Activated CD8-positive, alpha-beta T cell treated with anti-CD3 and anti-CD28 coated beads, Interleukin-2, amount 10 ng/mL, durations not matched to agents 7 days and 5 days (primary cell): ENCODE measurements at regions not wholly inside any gene's neighbourhood (a gene's known extent, or its start where the extent isn't known, plus 50 kb on each side); places are given as distances from the start of the nearest gene placed in this dataset.
"Not testable (repeated sequence)": the region's sequence is repeated elsewhere in the genome, so short reads cannot be mapped to it uniquely, and the experiment has no call there.

Experiments used
- ATAC-seq: fragments of 150-1000 bp; cut with Tn5 transposase; one replicate; pipeline ENCODE4 v1.10.0; 2021; ENCODE audit warnings: moderate library complexity
- CTCF ChIA-PET: fragments of 350-600 bp; sonication (Branson Sonifier 250); formaldehyde crosslinking; loops from one replicate; lab custom pipeline; 2021; ENCODE audit warnings: antibody characterized with exemption; lab: Charles Lee
- POLR2A ChIA-PET: fragments of 350-600 bp; sonication (Branson Sonifier 250); formaldehyde crosslinking; loops from one replicate; lab custom pipeline; 2021; ENCODE audit warnings: antibody characterized with exemption; lab: Charles Lee
- DNase-seq: peaks from one replicate; pipeline ENCODE4 v3.0.0-alpha.2; 2020
- H3K27ac Mint-ChIP-seq: one replicate; pipeline ENCODE4 v1.8.0; 2021; ENCODE audit warnings: mild to moderate bottlenecking, mixed read lengths
- H3K27me3 Mint-ChIP-seq: one replicate; pipeline ENCODE4 v1.8.0; 2021; ENCODE audit warnings: low read depth, mixed read lengths
- H3K36me3 Mint-ChIP-seq: one replicate; pipeline ENCODE4 v1.8.0; 2021; ENCODE audit warnings: low read depth, mixed read lengths
- H3K4me1 Mint-ChIP-seq: one replicate; pipeline ENCODE4 v1.8.0; 2021; ENCODE audit warnings: low read depth, mixed read lengths
- H3K4me3 Mint-ChIP-seq: one replicate; pipeline ENCODE4 v1.8.0; 2021; ENCODE audit warnings: mild to moderate bottlenecking, mixed read lengths
- H3K9me3 Mint-ChIP-seq: one replicate; pipeline ENCODE4 v1.8.0; 2022; ENCODE audit warnings: mixed read lengths; ENCODE audit not compliant: insufficient read depth

- DNase-seq, H3K4me3 Mint-ChIP-seq, POLR2A ChIA-PET, H3K27ac Mint-ChIP-seq, H3K9me3 Mint-ChIP-seq, H3K4me1 Mint-ChIP-seq, ATAC-seq, H3K27me3 Mint-ChIP-seq, H3K36me3 Mint-ChIP-seq: not testable (repeated sequence)
- CTCF ChIA-PET: interaction anchor here (0.8 to 1.4 kb wide), 4 partner anchors 11 to 126 kb away, joined by 3 to 5 read pairs (median 4); no protein-coding TSS in a partner anchor
Observed at GRCh38 chr17:27365329-27365945, 71.5 kb downstream of the WSB1 start.

DNA sequence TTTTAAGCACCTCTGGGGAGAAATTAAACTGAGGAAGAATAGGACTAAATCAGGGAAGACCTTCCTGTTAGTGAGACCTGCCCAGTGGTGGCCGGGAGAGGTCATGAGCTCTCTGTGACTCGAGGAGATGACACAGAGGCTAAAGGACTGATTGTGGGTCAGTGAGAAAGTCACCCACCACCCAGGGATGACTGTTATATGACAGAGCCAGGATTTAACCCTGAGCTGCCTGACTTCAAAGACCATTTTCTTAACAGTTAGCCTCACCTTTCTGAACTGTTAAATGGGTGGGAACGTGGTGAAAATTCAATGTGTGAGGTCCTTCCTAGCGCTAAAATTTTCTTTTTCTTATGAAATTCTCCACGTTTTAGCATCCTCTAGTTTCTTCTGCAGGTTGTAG is 72.5 kb downstream of the WSB1 start:
- ChIA-PET CTCF (interaction anchor here (0.8 to 1.4 kb wide), 3 partner anchors 14 to 127 kb away, joined by 3 to 5 read pairs (median 3); no protein-coding TSS in a partner anchor), POLR2A (no interaction called here)
- ATAC-seq (no peak), DNase-seq (no peak)
- Mint-ChIP-seq H3K9me3 (peaks cover 5% of the 10 kb centered on the region), H3K36me3 (peaks cover 2% of the 10 kb centered on the region), H3K4me1 (no peaks in the 10 kb centered on the region), H3K4me3 (no peak overlapping the region), H3K27me3 (no peaks in the 10 kb centered on the region), H3K27ac (no peak overlapping the region)

GRCh38 chr17:27367121-27367981 is 73.4 kb downstream of the WSB1 start:
- no peaks in the 10 kb centered on the region for H3K4me1 Mint-ChIP-seq
- H3K27me3 Mint-ChIP-seq: no peaks in the 10 kb centered on the region
- H3K9me3 Mint-ChIP-seq: peaks cover 11% of the 10 kb centered on the region
- CTCF ChIA-PET: interaction anchor here (0.7 kb wide), 1 partner anchor 13 kb away, joined by 3 read pairs; no protein-coding TSS in a partner anchor
- POLR2A ChIA-PET: no interaction called here
- H3K4me3 Mint-ChIP-seq: no peak overlapping the region
- no peak overlapping the region for H3K27ac Mint-ChIP-seq
- DNase-seq: no peak
- H3K36me3 Mint-ChIP-seq: peaks cover 2% of the 10 kb centered on the region
- no peak for ATAC-seq

GRCh38 chr17:27368151-27368795 is 74.4 kb downstream of the WSB1 start:
- peaks cover 4% of the 10 kb centered on the region for H3K27me3 Mint-ChIP-seq
- H3K27ac Mint-ChIP-seq: no peak overlapping the region
- ChIA-PET CTCF (no interaction called here), POLR2A (no interaction called here)
- ATAC-seq: no peak
- H3K4me1 Mint-ChIP-seq: no peaks in the 10 kb centered on the region
- no peak overlapping the region for H3K4me3 Mint-ChIP-seq
- no peak for DNase-seq
- peaks cover 16% of the 10 kb centered on the region for H3K9me3 Mint-ChIP-seq
- peaks cover 5% of the 10 kb centered on the region for H3K36me3 Mint-ChIP-seq

DNA sequence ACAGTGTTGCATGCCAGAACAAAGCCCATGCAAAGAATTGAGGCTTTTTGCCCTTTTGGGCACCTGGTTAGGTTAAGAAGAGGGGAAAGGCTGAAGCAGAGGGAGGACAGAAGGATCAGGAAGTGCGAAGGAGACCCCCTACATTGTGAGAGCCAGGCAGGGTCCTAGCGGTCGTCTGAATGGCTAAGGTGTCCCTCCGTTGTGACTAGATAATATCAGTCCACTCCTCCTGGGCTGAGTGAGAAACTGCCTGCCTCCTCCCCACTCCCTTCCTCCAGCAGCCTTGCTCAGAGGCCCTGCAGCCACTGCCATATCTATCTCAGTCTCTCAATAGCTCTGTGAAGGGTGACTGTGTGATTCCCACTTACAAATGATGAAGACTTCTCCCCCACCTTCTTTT is 75.1 kb downstream of the WSB1 start:
- H3K36me3 Mint-ChIP-seq: peaks cover 7% of the 10 kb centered on the region
- no peak overlapping the region for H3K4me3 Mint-ChIP-seq
- no peak overlapping the region for H3K27ac Mint-ChIP-seq
- ATAC-seq: no peak
- H3K4me1 Mint-ChIP-seq: no peaks in the 10 kb centered on the region
- ChIA-PET CTCF (interaction anchor here (1.1 to 1.2 kb wide), 2 partner anchors 11 to 233 kb away, joined by 4 to 5 read pairs; no protein-coding TSS in a partner anchor), POLR2A (interaction anchor here (0.6 to 1.1 kb wide), 2 partner anchors 15 to 76 kb away, joined by 3 read pairs; no protein-coding TSS in a partner anchor)
- peaks cover 21% of the 10 kb centered on the region for H3K9me3 Mint-ChIP-seq
- no peak for DNase-seq
- peaks cover 6% of the 10 kb centered on the region for H3K27me3 Mint-ChIP-seq

GRCh38 chr17:27370776-27371175 is 76.9 kb downstream of the WSB1 start:
- Mint-ChIP-seq H3K36me3 (peaks cover 7% of the 10 kb centered on the region), H3K27ac (no peak overlapping the region), H3K27me3 (peaks cover 10% of the 10 kb centered on the region), H3K4me3 (no peak overlapping the region), H3K9me3 (peaks cover 23% of the 10 kb centered on the region), H3K4me1 (no peaks in the 10 kb centered on the region)
- no peak for DNase-seq
- no peak for ATAC-seq
- ChIA-PET POLR2A (interaction anchor here (0.7 kb wide), 1 partner anchor 1168 kb away, joined by 3 read pairs; no protein-coding TSS in a partner anchor), CTCF (interaction anchor here (1.6 kb wide), 1 partner anchor 165 kb away, joined by 4 read pairs; no protein-coding TSS in a partner anchor)

DNA sequence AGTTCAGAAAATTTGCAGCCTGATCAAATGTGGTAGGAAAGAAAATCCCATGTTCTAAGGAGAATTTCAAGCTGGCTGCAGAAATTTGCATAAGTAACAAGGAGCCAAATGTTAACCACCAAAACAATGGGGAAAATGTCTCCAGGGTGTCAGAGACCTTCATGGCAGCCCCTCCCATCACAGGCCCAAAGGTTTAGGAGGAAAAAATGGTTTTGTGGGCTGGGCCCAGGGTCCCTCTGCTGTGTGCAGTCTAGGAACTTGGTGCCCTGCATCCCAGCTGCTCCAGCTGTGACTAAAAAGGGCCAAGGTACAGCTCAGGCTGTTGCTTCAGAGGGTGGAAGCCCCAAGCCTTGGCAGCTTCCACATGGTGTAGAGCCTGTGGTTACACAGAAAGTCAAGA is 79.8 kb downstream of the WSB1 start:
- H3K4me3 Mint-ChIP-seq, ATAC-seq, H3K36me3 Mint-ChIP-seq, DNase-seq, POLR2A ChIA-PET, H3K27ac Mint-ChIP-seq, H3K4me1 Mint-ChIP-seq: not testable (repeated sequence)
- CTCF ChIA-PET: interaction anchor here (1.4 kb wide), 1 partner anchor 20 kb away, joined by 3 read pairs; no protein-coding TSS in a partner anchor
- peaks cover 23% of the 10 kb centered on the region for H3K9me3 Mint-ChIP-seq
- peaks cover 20% of the 10 kb centered on the region for H3K27me3 Mint-ChIP-seq

DNA sequence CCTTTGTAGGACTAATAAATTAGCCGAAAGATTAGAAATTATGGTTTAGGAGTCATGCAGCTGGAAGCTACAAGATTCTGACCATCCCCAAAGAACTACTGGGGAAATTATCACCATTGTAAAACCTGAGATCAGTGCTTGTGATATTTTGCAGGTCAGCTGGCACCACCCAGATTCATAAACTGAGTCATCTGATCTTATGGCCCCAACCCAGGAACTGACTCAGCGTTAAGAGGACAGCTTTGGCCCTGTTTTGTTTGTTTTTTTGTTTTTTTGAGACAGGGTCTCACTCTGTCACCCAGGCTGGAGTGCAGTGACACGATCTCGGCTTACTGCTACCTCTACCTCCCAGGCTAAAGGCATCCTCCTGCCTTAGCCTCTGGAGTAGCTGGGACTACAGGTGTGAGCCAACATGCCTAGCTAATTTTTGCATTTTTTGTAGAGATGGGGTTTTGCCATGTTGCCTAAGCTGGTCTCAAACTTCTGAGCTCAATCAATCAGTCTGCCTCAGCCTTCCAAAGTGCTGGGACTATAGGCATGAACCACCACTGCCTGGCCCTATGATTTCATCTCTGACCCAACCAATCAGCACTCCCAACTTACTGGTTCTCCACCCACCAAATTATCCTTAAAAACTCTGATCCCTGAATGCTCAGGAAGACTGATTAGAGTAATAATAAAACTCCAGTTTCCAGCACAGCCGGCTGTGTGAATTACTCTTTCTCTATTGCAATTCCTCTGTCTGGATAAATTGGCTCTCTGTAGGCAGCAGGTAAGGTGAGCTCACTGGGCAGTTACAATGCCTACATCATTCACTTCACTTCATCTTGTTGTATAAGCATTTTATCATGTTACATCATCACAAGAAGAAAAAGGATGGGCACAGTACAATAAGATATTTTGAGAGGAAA is 79.4 kb upstream of the KSR1 start:
- H3K36me3 Mint-ChIP-seq: peaks cover 5% of the 10 kb centered on the region
- peaks cover 14% of the 10 kb centered on the region for H3K9me3 Mint-ChIP-seq
- no peak for DNase-seq
- H3K27ac Mint-ChIP-seq: no peak overlapping the region
- no peak for ATAC-seq
- no peak overlapping the region for H3K4me3 Mint-ChIP-seq
- ChIA-PET CTCF (interaction anchor here (0.7 to 0.9 kb wide), 2 partner anchors 223 to 503 kb away, joined by 3 read pairs; no protein-coding TSS in a partner anchor), POLR2A (no interaction called here)
- H3K27me3 Mint-ChIP-seq: peaks cover 34% of the 10 kb centered on the region
- H3K4me1 Mint-ChIP-seq: peaks cover 5% of the 10 kb centered on the region

DNA sequence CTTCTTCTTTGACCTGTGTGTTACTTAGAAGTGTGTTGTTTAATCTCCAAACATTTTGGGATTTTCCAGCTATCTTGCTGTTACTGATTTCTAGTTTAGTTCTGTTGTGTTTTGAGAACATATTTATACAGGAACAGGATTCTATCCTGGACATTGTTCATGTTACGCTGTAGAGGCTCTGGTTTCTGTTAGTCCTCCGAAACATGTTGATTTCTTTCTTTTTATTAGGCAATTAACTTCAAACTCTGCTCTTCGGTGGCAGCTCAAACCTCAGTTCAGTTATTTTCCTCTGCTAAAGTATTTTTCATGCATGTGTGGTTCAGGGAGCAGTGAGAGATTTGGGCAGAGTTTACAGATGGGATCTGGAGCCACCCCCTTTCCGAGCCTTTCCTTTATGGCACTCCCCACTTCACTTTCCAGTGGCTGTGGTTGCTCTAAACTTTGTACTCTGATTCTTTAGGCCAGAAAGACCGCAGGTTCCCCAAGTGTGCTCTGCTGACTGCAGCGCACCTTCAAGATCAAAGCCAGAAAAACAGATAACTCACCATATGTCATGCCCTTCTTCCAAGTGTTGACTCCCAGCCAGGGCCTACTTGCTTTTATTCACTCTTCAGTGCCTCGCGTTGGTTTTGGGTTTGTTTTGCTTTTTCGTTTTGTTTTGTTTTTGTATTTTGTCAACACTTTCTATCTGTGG is 77.6 kb upstream of the KSR1 start:
- no peaks in the 10 kb centered on the region for H3K36me3 Mint-ChIP-seq
- POLR2A ChIA-PET: no interaction called here
- CTCF ChIA-PET: interaction anchor here (2.3 to 6.0 kb wide), 3 partner anchors 25 to 223 kb away, joined by 13 to 69 read pairs (median 32); no protein-coding TSS in a partner anchor
- ATAC-seq (no peak), DNase-seq (no peak)
- H3K4me3 Mint-ChIP-seq: no peak overlapping the region
- H3K4me1 Mint-ChIP-seq: peaks cover 5% of the 10 kb centered on the region
- H3K27ac Mint-ChIP-seq: no peak overlapping the region
- peaks cover 3% of the 10 kb centered on the region for H3K9me3 Mint-ChIP-seq
- H3K27me3 Mint-ChIP-seq: peaks cover 28% of the 10 kb centered on the region

DNA sequence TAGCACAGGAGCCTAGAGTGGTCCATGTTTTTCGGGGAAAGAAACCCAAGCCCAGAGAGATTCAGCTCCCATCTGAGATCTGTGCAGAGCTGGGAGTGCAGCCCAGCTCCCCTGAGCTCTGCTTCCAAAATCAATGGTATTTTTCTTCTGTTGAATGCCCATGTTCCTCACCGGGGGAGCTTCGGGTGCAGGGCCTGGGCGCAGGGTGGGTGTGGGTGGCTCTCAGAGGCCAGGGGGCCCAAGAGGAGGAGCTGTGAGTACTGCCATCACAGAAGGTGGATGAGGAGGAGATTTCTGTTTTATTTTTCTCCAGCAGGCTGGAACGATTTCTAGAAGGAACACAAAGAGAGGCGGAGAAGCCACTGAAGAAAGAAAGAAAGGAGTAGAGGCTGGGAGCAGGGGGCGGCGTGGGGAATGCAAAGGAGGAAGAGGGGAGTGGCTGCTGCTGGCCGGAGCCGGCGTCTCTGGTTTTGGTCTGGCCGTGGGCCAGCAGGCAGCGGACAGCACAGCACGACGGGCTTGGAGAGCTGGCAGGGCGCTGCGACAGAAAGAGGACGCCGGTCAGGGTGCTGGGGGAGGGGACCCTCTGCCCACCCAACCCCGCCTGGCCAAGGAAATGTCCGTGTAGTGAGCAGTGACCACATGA is 76.2 kb upstream of the KSR1 start:
- Mint-ChIP-seq H3K4me1 (peaks cover 5% of the 10 kb centered on the region), H3K4me3 (no peak overlapping the region), H3K27ac (no peak overlapping the region), H3K36me3 (no peaks in the 10 kb centered on the region), H3K27me3 (peaks cover 25% of the 10 kb centered on the region), H3K9me3 (no peaks in the 10 kb centered on the region)
- POLR2A ChIA-PET: no interaction called here
- no peak for DNase-seq
- CTCF ChIA-PET: interaction anchor here (0.7 to 6.0 kb wide), 16 partner anchors 10 to 221 kb away, joined by 3 to 69 read pairs (median 4); no protein-coding TSS in a partner anchor
- no peak for ATAC-seq
